OCI-LY1 (cell line): ENCODE measurements at regions not wholly inside any gene's neighbourhood (a gene's known extent, or its start where the extent isn't known, plus 50 kb on each side); places are given as distances from the start of the nearest gene placed in this dataset.

Source experiments
- H2AFZ ChIP-seq: fragments of 200-600 bp; sonication (generic), shearing (Covaris generic); 2 replicates; pipeline ENCODE4 v1.6.0; 2014; ENCODE audit warnings: antibody characterized with exemption, mild to moderate bottlenecking, low read length
- H3F3A ChIP-seq: fragments of 200-600 bp; sonication (generic), shearing (Covaris generic); 2 replicates; pipeline ENCODE4 v1.6.0; 2014; ENCODE audit warnings: mild to moderate bottlenecking, antibody characterized with exemption, low read length, moderate library complexity; ENCODE audit not compliant: insufficient read depth
- H3K27ac ChIP-seq: fragments of 200-600 bp; sonication (generic); 2 replicates; pipeline ENCODE4 v1.5.1; 2014; ENCODE audit warnings: low read length, mixed run types, mild to moderate bottlenecking, low read depth; ENCODE audit not compliant: poor library complexity, severe bottlenecking
- H3K27me3 ChIP-seq: fragments of 200-600 bp; sonication (generic); 2 replicates; pipeline ENCODE4 v1.6.0; 2014; ENCODE audit warnings: antibody characterized with exemption, mild to moderate bottlenecking, low read length, moderate library complexity; ENCODE audit not compliant: insufficient read depth
- H3K36me3 ChIP-seq: fragments of 200-600 bp; sonication (generic); 2 replicates; pipeline ENCODE4 v1.6.1; 2014; ENCODE audit warnings: mild to moderate bottlenecking, antibody characterized with exemption, low read length, moderate library complexity, mixed read lengths; ENCODE audit not compliant: insufficient read depth
- H3K4me1 ChIP-seq: fragments of 200-600 bp; sonication (generic); 2 replicates; pipeline ENCODE4 v1.5.1; 2014; ENCODE audit warnings: mild to moderate bottlenecking, low read length, moderate library complexity; ENCODE audit not compliant: insufficient read depth, severe bottlenecking
- H3K4me2 ChIP-seq: fragments of 200-600 bp; sonication (generic), shearing (Covaris generic); 2 replicates; pipeline ENCODE4 v1.6.1; 2014; ENCODE audit warnings: low read length
- H3K4me3 ChIP-seq: fragments of 200-600 bp; sonication (generic); 2 replicates; pipeline ENCODE4 v1.5.1; 2014; ENCODE audit warnings: low read length, low read depth, mild to moderate bottlenecking, mixed read lengths; ENCODE audit not compliant: poor library complexity, severe bottlenecking
- H3K79me2 ChIP-seq: fragments of 200-600 bp; shearing (Covaris generic); 2 replicates; pipeline ENCODE4 v1.6.1; 2016; ENCODE audit warnings: mixed run types, low read length, mixed read lengths; ENCODE audit not compliant: insufficient read depth
- H3K9ac ChIP-seq: fragments of 200-600 bp; sonication (generic), shearing (Covaris generic); 2 replicates; pipeline ENCODE4 v1.6.1; 2014; ENCODE audit warnings: mild to moderate bottlenecking, low read length, mixed read lengths
- H3K9me2 ChIP-seq: fragments of 200-600 bp; sonication (generic), shearing (Covaris generic); 2 replicates; pipeline ENCODE4 v1.6.1; 2014; ENCODE audit warnings: low read depth, mild to moderate bottlenecking, low read length, mixed read lengths
- H3K9me3 ChIP-seq: fragments of 200-600 bp; shearing (Covaris generic); 2 replicates; pipeline ENCODE4 v1.6.1; 2014; ENCODE audit warnings: low read length, mixed read lengths
- H4K20me1 ChIP-seq: fragments of 200-600 bp; sonication (generic), shearing (Covaris generic); 2 replicates; pipeline ENCODE4 v1.6.0; 2016; ENCODE audit warnings: mild to moderate bottlenecking, low read length; ENCODE audit not compliant: insufficient read depth
- EZH2 ChIP-seq: fragments of 200-600 bp; sonication (generic), shearing (Covaris generic); IDR thresholded peaks from 2 replicates; pipeline ENCODE4 v1.8.0; 2017; ENCODE audit warnings: borderline replicate concordance, mixed run types, mild to moderate bottlenecking, antibody characterized with exemption, low read length, moderate library complexity, mixed read lengths
- TF ChIP-seq, protein P1 (sequence below): fragments of 200-600 bp; sonication (generic), shearing (Covaris generic); IDR thresholded peaks from 2 replicates; pipeline ENCODE4 v1.5.1; 2017; ENCODE audit warnings: mild to moderate bottlenecking, antibody characterized with exemption, low read length, moderate library complexity, mixed read lengths

DNA sequence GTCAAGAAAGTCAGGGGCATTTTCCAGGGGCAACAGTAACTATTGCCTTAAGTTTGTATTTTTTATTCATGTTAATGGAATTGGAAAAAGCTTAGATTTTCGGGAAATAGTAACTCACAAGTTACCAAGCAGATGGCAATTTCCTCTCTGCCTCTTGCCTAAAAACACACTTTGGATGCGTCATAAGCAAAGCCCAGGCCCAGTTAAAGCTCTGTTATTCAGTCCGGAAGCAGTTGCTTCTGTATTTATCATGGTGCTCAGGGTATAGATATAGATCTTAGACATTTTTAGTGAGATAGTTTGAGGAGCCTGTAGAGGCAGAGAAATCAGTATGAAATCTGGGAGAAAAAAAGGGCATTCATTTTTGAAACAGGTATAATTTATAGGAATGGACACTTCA is 260.3 kb upstream of the TNC start:
- Histone ChIP-seq H3K79me2 (no peaks in the 10 kb centered on the region), H3K27ac (no peak overlapping the region), H3K9ac (no peak overlapping the region)

DNA sequence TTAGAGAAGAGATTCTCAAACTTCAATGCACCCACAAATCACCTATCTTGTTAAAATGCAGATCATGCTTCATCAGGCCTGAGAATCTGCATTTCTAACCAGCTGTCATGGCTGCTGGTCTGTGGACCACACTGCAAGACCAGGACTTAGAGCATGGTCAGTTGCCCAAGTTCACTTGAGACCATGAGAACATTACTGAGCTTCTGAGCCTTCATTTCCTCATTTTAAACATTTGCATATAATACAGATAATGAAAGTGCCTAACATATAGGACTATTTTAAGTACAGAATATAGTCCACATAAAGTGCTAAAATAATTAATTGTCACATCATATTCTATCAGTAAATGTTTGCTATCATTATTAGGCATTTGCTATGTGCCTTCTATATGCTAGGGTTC is 260.8 kb upstream of the TNC start:
- TF ChIP-seq, protein P1, sequence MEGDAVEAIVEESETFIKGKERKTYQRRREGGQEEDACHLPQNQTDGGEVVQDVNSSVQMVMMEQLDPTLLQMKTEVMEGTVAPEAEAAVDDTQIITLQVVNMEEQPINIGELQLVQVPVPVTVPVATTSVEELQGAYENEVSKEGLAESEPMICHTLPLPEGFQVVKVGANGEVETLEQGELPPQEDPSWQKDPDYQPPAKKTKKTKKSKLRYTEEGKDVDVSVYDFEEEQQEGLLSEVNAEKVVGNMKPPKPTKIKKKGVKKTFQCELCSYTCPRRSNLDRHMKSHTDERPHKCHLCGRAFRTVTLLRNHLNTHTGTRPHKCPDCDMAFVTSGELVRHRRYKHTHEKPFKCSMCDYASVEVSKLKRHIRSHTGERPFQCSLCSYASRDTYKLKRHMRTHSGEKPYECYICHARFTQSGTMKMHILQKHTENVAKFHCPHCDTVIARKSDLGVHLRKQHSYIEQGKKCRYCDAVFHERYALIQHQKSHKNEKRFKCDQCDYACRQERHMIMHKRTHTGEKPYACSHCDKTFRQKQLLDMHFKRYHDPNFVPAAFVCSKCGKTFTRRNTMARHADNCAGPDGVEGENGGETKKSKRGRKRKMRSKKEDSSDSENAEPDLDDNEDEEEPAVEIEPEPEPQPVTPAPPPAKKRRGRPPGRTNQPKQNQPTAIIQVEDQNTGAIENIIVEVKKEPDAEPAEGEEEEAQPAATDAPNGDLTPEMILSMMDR, result no peak
- no peak for TF ChIP-seq EZH2
- Histone ChIP-seq H2AFZ (no peak overlapping the region), H3K36me3 (no peaks in the 10 kb centered on the region), H3K79me2 (no peaks in the 10 kb centered on the region), H3K9ac (no peak overlapping the region), H3K27me3 (no peaks in the 10 kb centered on the region), H3F3A (no peaks in the 10 kb centered on the region), H4K20me1 (no peaks in the 10 kb centered on the region), H3K4me1 (no peaks in the 10 kb centered on the region), H3K4me2 (no peak overlapping the region), H3K4me3 (no peak overlapping the region), H3K27ac (no peak overlapping the region), H3K9me2 (no peaks in the 10 kb centered on the region), H3K9me3 (no peaks in the 10 kb centered on the region)

More for the DNA sequence above, 260.3 kb upstream of the TNC start:
- Histone ChIP-seq H3K9me3 (no peaks in the 10 kb centered on the region), H3K36me3 (no peaks in the 10 kb centered on the region), H3K9me2 (no peaks in the 10 kb centered on the region), H2AFZ (no peak overlapping the region), H3F3A (no peaks in the 10 kb centered on the region), H3K27me3 (no peaks in the 10 kb centered on the region), H3K4me3 (no peak overlapping the region), H4K20me1 (no peaks in the 10 kb centered on the region), H3K4me1 (no peaks in the 10 kb centered on the region), H3K4me2 (no peak overlapping the region)
- TF ChIP-seq, protein P1, result no peak
- TF ChIP-seq EZH2, result no peak

DNA sequence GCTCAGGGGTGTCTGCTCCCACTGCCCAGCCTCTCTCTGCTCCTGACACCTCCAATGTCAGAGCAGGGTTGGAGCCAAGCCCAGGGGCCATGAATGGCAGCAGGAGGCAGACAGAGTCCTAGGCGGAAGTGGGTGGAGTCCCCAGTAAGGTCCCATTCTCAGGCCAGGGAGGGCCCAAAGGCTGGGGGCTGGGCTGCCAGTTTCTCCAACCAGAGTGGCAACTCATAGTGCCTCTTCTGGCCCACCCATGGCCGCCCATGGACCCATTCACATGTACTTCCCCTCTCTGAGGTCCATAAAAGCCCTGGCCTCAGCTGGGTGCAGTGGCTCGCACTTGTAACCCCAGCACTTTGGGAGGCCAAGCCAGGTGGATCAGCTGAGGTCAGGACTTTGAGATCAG is 261.8 kb upstream of the TNC start:
- Histone ChIP-seq H3K4me3 (no peak overlapping the region), H3K27me3 (no peaks in the 10 kb centered on the region), H4K20me1 (no peaks in the 10 kb centered on the region), H3K4me1 (no peaks in the 10 kb centered on the region), H3K4me2 (no peak overlapping the region), H3K9me3 (no peaks in the 10 kb centered on the region), H3K9me2 (no peaks in the 10 kb centered on the region), H2AFZ (no peak overlapping the region), H3K36me3 (no peaks in the 10 kb centered on the region), H3K79me2 (no peaks in the 10 kb centered on the region), H3K27ac (no peak overlapping the region), H3K9ac (no peak overlapping the region), H3F3A (no peaks in the 10 kb centered on the region)
- TF ChIP-seq, protein P1, result no peak
- TF ChIP-seq EZH2, result no peak
